Astrocyte (in vitro differentiated cells and primary cell): ENCODE measurements at regions not wholly inside any gene's neighbourhood (a gene's known extent, or its start where the extent isn't known, plus 50 kb on each side); places are given as distances from the start of the nearest gene placed in this dataset.

Source experiments
- DNase-seq: peaks from one replicate; pipeline ENCODE4 v3.0.0-alpha.2; 2010; ENCODE audit warnings: low read depth
- FAIRE-seq: peaks from 2 replicates; lab custom pipeline; 2011; peaks lifted over from hg19 to GRCh38; lab: Jason Lieb, UNC
- H2AFZ ChIP-seq: 2 replicates; pipeline ENCODE4 v1.6.0; 2012; ENCODE audit warnings: low read depth, low read length, inconsistent platforms
- H3K27ac ChIP-seq: 2 replicates; pipeline ENCODE4 v1.5.1; 2011; ENCODE audit warnings: low read depth, low read length, inconsistent platforms
- H3K27me3 ChIP-seq: 2 replicates; pipeline ENCODE4 v1.6.0; 2011; ENCODE audit warnings: low read length, inconsistent platforms; ENCODE audit not compliant: insufficient read depth
- H3K36me3 ChIP-seq: 2 replicates; pipeline ENCODE4 v1.5.1; 2011; ENCODE audit warnings: low read length, inconsistent platforms; ENCODE audit not compliant: insufficient read depth
- H3K4me1 ChIP-seq: 2 replicates; pipeline ENCODE4 v1.5.1; 2011; ENCODE audit warnings: low read length, inconsistent platforms; ENCODE audit not compliant: insufficient read depth
- H3K4me2 ChIP-seq: 2 replicates; pipeline ENCODE4 v1.6.0; 2012; ENCODE audit warnings: low read length, inconsistent platforms
- H3K4me3 ChIP-seq: 2 replicates; pipeline ENCODE4 v1.5.1; 2011; ENCODE audit warnings: low read depth, mild to moderate bottlenecking, low read length, inconsistent platforms; ENCODE audit not compliant: insufficient read depth
- H3K79me2 ChIP-seq: 2 replicates; pipeline ENCODE4 v1.6.0; 2012; ENCODE audit warnings: mild to moderate bottlenecking, low read length, inconsistent platforms; ENCODE audit not compliant: insufficient read depth
- H3K9ac ChIP-seq: 2 replicates; pipeline ENCODE4 v1.6.0; 2012; ENCODE audit warnings: mild to moderate bottlenecking, low read length, inconsistent platforms
- H3K9me3 ChIP-seq: 2 replicates; pipeline ENCODE4 v1.5.1; 2012; ENCODE audit warnings: low read depth, mild to moderate bottlenecking, low read length, inconsistent platforms; ENCODE audit not compliant: insufficient read depth
- H4K20me1 ChIP-seq: 2 replicates; pipeline ENCODE4 v1.6.0; 2012; ENCODE audit warnings: low read length, inconsistent platforms; ENCODE audit not compliant: insufficient read depth
- H3K27ac Mint-ChIP-seq: one replicate; pipeline ENCODE4 v1.8.0; 2021; ENCODE audit warnings: mild to moderate bottlenecking, mixed read lengths; ENCODE audit not compliant: unreplicated experiment
- H3K27me3 Mint-ChIP-seq: one replicate; pipeline ENCODE4 v1.8.0; 2021; ENCODE audit warnings: low read depth, mixed read lengths; ENCODE audit not compliant: unreplicated experiment
- H3K36me3 Mint-ChIP-seq: one replicate; pipeline ENCODE4 v1.8.0; 2021; ENCODE audit warnings: low read depth, mixed read lengths; ENCODE audit not compliant: unreplicated experiment
- H3K4me1 Mint-ChIP-seq: one replicate; pipeline ENCODE4 v1.8.0; 2021; ENCODE audit warnings: low read depth, mixed read lengths; ENCODE audit not compliant: unreplicated experiment
- H3K4me3 Mint-ChIP-seq: one replicate; pipeline ENCODE4 v1.8.0; 2021; ENCODE audit warnings: mild to moderate bottlenecking, moderate library complexity, mixed read lengths; ENCODE audit not compliant: unreplicated experiment
- H3K9me3 Mint-ChIP-seq: one replicate; pipeline ENCODE4 v1.8.0; 2021; ENCODE audit warnings: mild to moderate bottlenecking, mixed read lengths; ENCODE audit not compliant: unreplicated experiment
- EZH2 ChIP-seq: IDR thresholded peaks from 2 replicates; pipeline ENCODE4 v1.6.1; 2012; ENCODE audit warnings: mild to moderate bottlenecking, low read length, inconsistent platforms; ENCODE audit not compliant: insufficient read depth
- TF ChIP-seq, protein P1 (sequence below): IDR thresholded peaks from 2 replicates; pipeline ENCODE4 v1.5.1; 2011; ENCODE audit warnings: low read depth, mild to moderate bottlenecking, inconsistent platforms, low read length, moderate library complexity; ENCODE audit not compliant: insufficient read depth

GRCh38 chr1:105700723-105701122 is 1355.8 kb upstream of the PRMT6 start:
- DNase-seq (no peak), FAIRE-seq (no peak)
- Histone ChIP-seq H4K20me1 (no peaks in the 10 kb centered on the region), H3K4me1 (no peaks in the 10 kb centered on the region), H3K9me3 (no peaks in the 10 kb centered on the region), H3K4me3 (no peak overlapping the region), H3K9ac (no peak overlapping the region), H3K27me3 (no peaks in the 10 kb centered on the region), H2AFZ (no peak overlapping the region), H3K4me2 (no peak overlapping the region), H3K36me3 (no peaks in the 10 kb centered on the region), H3K79me2 (no peaks in the 10 kb centered on the region), H3K27ac (no peak overlapping the region)
- no peak for TF ChIP-seq EZH2
- TF ChIP-seq, protein P1, sequence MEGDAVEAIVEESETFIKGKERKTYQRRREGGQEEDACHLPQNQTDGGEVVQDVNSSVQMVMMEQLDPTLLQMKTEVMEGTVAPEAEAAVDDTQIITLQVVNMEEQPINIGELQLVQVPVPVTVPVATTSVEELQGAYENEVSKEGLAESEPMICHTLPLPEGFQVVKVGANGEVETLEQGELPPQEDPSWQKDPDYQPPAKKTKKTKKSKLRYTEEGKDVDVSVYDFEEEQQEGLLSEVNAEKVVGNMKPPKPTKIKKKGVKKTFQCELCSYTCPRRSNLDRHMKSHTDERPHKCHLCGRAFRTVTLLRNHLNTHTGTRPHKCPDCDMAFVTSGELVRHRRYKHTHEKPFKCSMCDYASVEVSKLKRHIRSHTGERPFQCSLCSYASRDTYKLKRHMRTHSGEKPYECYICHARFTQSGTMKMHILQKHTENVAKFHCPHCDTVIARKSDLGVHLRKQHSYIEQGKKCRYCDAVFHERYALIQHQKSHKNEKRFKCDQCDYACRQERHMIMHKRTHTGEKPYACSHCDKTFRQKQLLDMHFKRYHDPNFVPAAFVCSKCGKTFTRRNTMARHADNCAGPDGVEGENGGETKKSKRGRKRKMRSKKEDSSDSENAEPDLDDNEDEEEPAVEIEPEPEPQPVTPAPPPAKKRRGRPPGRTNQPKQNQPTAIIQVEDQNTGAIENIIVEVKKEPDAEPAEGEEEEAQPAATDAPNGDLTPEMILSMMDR = no peak
- Mint-ChIP-seq H3K36me3 (no peaks in the 10 kb centered on the region), H3K9me3 (no peaks in the 10 kb centered on the region), H3K27me3 (no peaks in the 10 kb centered on the region), H3K27ac (no peak overlapping the region), H3K4me3 (no peak overlapping the region), H3K4me1 (no peaks in the 10 kb centered on the region)

DNA sequence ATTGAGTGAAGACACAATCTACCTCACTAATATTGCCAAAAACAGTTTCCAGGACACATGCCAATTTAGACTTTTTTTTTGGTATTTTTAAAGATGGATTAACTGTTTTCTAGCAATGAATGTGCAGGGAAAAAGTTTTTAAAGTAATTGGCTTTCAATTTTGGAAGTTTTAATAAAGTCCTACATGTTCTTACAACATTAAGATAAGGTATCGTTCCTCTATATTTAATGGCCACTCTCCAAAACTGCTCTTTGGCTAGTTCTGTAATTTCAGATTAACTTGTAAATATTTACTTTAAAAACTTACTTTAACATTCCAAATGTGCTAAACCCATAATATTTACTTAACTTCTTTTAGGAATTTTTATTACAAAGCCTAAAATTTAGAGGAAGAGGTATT is 1332.2 kb upstream of the PRMT6 start:
- H3K9me3 ChIP-seq = no peaks in the 10 kb centered on the region
- Mint-ChIP-seq H3K4me1 (no peaks in the 10 kb centered on the region), H3K36me3 (no peaks in the 10 kb centered on the region), H3K27me3 (no peaks in the 10 kb centered on the region), H3K4me3 (no peak overlapping the region), H3K27ac (no peak overlapping the region), H3K9me3 (no peaks in the 10 kb centered on the region)
- no peaks in the 10 kb centered on the region for H3K4me1 ChIP-seq
- no peaks in the 10 kb centered on the region for H3K79me2 ChIP-seq
- H3K36me3 ChIP-seq = no peaks in the 10 kb centered on the region
- no peak for TF ChIP-seq EZH2
- TF ChIP-seq, protein P1 = no peak
- no peak overlapping the region for H3K4me3 ChIP-seq
- H3K27ac ChIP-seq = no peak overlapping the region
- no peaks in the 10 kb centered on the region for H3K27me3 ChIP-seq
- DNase-seq (no peak), FAIRE-seq (no peak)
- H2AFZ ChIP-seq = no peak overlapping the region
- no peak overlapping the region for H3K4me2 ChIP-seq
- H3K9ac ChIP-seq = no peak overlapping the region
- no peaks in the 10 kb centered on the region for H4K20me1 ChIP-seq

- Mint-ChIP-seq H3K4me1 (no peaks in the 10 kb centered on the region), H3K36me3 (no peaks in the 10 kb centered on the region), H3K9me3 (no peaks in the 10 kb centered on the region), H3K27me3 (no peaks in the 10 kb centered on the region), H3K4me3 (no peak overlapping the region), H3K27ac (no peak overlapping the region)
- Histone ChIP-seq H3K9me3 (no peaks in the 10 kb centered on the region), H3K27ac (no peak overlapping the region), H3K4me1 (no peaks in the 10 kb centered on the region), H3K4me3 (no peak overlapping the region), H3K27me3 (no peaks in the 10 kb centered on the region), H3K9ac (no peak overlapping the region), H3K36me3 (no peaks in the 10 kb centered on the region), H3K4me2 (no peak overlapping the region), H2AFZ (no peak overlapping the region), H4K20me1 (no peaks in the 10 kb centered on the region), H3K79me2 (no peaks in the 10 kb centered on the region)
- no peak for DNase-seq
- no peak for FAIRE-seq
- no peak for TF ChIP-seq EZH2
These were observed 1325.8 kb upstream of the PRMT6 start for GRCh38 chr1:105730701-105731100.
